ENCODE measurements at regions not wholly inside any gene's neighbourhood (a gene's known extent, or its start where the extent isn't known, plus 50 kb on each side); places are given as distances from the start of the nearest gene placed in this dataset.

GRCh38 chr19:30086916-30087315 lies 144.9 kb downstream of the URI1 start:
- intact Hi-C loops (cut with micrococcal nuclease): no loop called here
- CTCF ChIA-PET: no interaction called here
- no peak overlapping the region for H3K27ac Mint-ChIP-seq
- no peak overlapping the region for H3K4me3 Mint-ChIP-seq
- H3K9me3 Mint-ChIP-seq: no peaks in the 10 kb centered on the region
- no peaks in the 10 kb centered on the region for H3K27me3 Mint-ChIP-seq (ENCODE audit: low read depth)
- peaks cover 2% of the 10 kb centered on the region for H3K4me1 Mint-ChIP-seq (ENCODE audit: low read depth)
- no peak for DNase-seq
- no peaks in the 10 kb centered on the region for H3K36me3 Mint-ChIP-seq (ENCODE audit: low read depth)

- CTCF ChIA-PET: no interaction called here
- Mint-ChIP-seq H3K36me3 (ENCODE audit: low read depth) (no peaks in the 10 kb centered on the region), H3K9me3 (no peaks in the 10 kb centered on the region), H3K4me1 (ENCODE audit: low read depth) (peaks cover 2% of the 10 kb centered on the region), H3K27me3 (ENCODE audit: low read depth) (no peaks in the 10 kb centered on the region), H3K27ac (no peak overlapping the region), H3K4me3 (no peak overlapping the region)
- DNase-seq: no peak
- intact Hi-C loops (cut with micrococcal nuclease): no loop called here
Observed at GRCh38 chr19:30087381-30088138, 145.5 kb downstream of the URI1 start.

GRCh38 chr19:30088567-30088966 lies 146.5 kb downstream of the URI1 start:
- Mint-ChIP-seq H3K4me3 (no peak overlapping the region), H3K27ac (no peak overlapping the region), H3K9me3 (no peaks in the 10 kb centered on the region), H3K36me3 (ENCODE audit: low read depth) (no peaks in the 10 kb centered on the region), H3K4me1 (ENCODE audit: low read depth) (peaks cover 2% of the 10 kb centered on the region), H3K27me3 (ENCODE audit: low read depth) (no peaks in the 10 kb centered on the region)
- CTCF ChIA-PET: no interaction called here
- intact Hi-C loops (cut with micrococcal nuclease): no loop called here
- DNase-seq: no peak

- no peaks in the 10 kb centered on the region for H3K27me3 Mint-ChIP-seq (ENCODE audit: low read depth)
- intact Hi-C loops (cut with micrococcal nuclease): no loop called here
- no peaks in the 10 kb centered on the region for H3K9me3 Mint-ChIP-seq
- no peak for DNase-seq
- no peak overlapping the region for H3K27ac Mint-ChIP-seq
- no peak overlapping the region for H3K4me3 Mint-ChIP-seq
- CTCF ChIA-PET: no interaction called here
- no peaks in the 10 kb centered on the region for H3K36me3 Mint-ChIP-seq (ENCODE audit: low read depth)
- peaks cover 2% of the 10 kb centered on the region for H3K4me1 Mint-ChIP-seq (ENCODE audit: low read depth)
Observed at GRCh38 chr19:30089086-30089665, 147.1 kb downstream of the URI1 start.

GRCh38 chr19:30090476-30090875 lies 148.4 kb downstream of the URI1 start:
- H3K9me3 Mint-ChIP-seq: no peaks in the 10 kb centered on the region
- no peak for DNase-seq
- CTCF ChIA-PET: no interaction called here

GRCh38 chr19:30090963-30091362 lies 148.9 kb downstream of the URI1 start:
- CTCF ChIA-PET: no interaction called here
- H3K27me3 Mint-ChIP-seq (ENCODE audit: low read depth): no peaks in the 10 kb centered on the region
- DNase-seq: no peak
- intact Hi-C loops (cut with micrococcal nuclease): no loop called here
- no peak overlapping the region for H3K4me3 Mint-ChIP-seq
- H3K9me3 Mint-ChIP-seq: no peaks in the 10 kb centered on the region
- no peaks in the 10 kb centered on the region for H3K4me1 Mint-ChIP-seq (ENCODE audit: low read depth)
- no peaks in the 10 kb centered on the region for H3K36me3 Mint-ChIP-seq (ENCODE audit: low read depth)
- H3K27ac Mint-ChIP-seq: no peak overlapping the region

More at GRCh38 chr19:30090476-30090875, 148.4 kb downstream of the URI1 start:
- intact Hi-C loops (cut with micrococcal nuclease): no loop called here
- Mint-ChIP-seq H3K27me3 (ENCODE audit: low read depth) (no peaks in the 10 kb centered on the region), H3K4me1 (ENCODE audit: low read depth) (no peaks in the 10 kb centered on the region), H3K4me3 (no peak overlapping the region), H3K36me3 (ENCODE audit: low read depth) (no peaks in the 10 kb centered on the region), H3K27ac (no peak overlapping the region)

GRCh38 chr19:30091456-30091855 lies 149.4 kb downstream of the URI1 start:
- intact Hi-C loops (cut with micrococcal nuclease): no loop called here
- Mint-ChIP-seq H3K9me3 (no peaks in the 10 kb centered on the region), H3K27me3 (ENCODE audit: low read depth) (no peaks in the 10 kb centered on the region), H3K27ac (no peak overlapping the region), H3K36me3 (ENCODE audit: low read depth) (no peaks in the 10 kb centered on the region), H3K4me1 (ENCODE audit: low read depth) (no peaks in the 10 kb centered on the region), H3K4me3 (no peak overlapping the region)
- CTCF ChIA-PET: no interaction called here
- DNase-seq: no peak

- Mint-ChIP-seq H3K9me3 (no peaks in the 10 kb centered on the region), H3K27ac (no peak overlapping the region), H3K4me1 (ENCODE audit: low read depth) (no peaks in the 10 kb centered on the region), H3K36me3 (ENCODE audit: low read depth) (no peaks in the 10 kb centered on the region), H3K27me3 (ENCODE audit: low read depth) (no peaks in the 10 kb centered on the region), H3K4me3 (no peak overlapping the region)
- DNase-seq: no peak
- intact Hi-C loops (cut with micrococcal nuclease): no loop called here
- CTCF ChIA-PET: no interaction called here
Observed at GRCh38 chr19:30091856-30092255, 149.8 kb downstream of the URI1 start.

- intact Hi-C loops (cut with micrococcal nuclease): no loop called here
- Mint-ChIP-seq H3K27ac (no peak overlapping the region), H3K4me1 (ENCODE audit: low read depth) (no peaks in the 10 kb centered on the region), H3K4me3 (no peak overlapping the region), H3K27me3 (ENCODE audit: low read depth) (no peaks in the 10 kb centered on the region), H3K36me3 (ENCODE audit: low read depth) (no peaks in the 10 kb centered on the region), H3K9me3 (no peaks in the 10 kb centered on the region)
- DNase-seq: no peak
- CTCF ChIA-PET: interaction anchor here (0.6 kb wide), 1 partner anchor 35 kb away, joined by 5 read pairs; no protein-coding TSS in a partner anchor
Observed at GRCh38 chr19:30092721-30093569, 150.9 kb downstream of the URI1 start.

GRCh38 chr19:30093966-30094755 lies 152.1 kb downstream of the URI1 start:
- DNase-seq: no peak
- CTCF ChIA-PET: no interaction called here
- Mint-ChIP-seq H3K9me3 (no peaks in the 10 kb centered on the region), H3K36me3 (ENCODE audit: low read depth) (no peaks in the 10 kb centered on the region), H3K4me1 (ENCODE audit: low read depth) (no peaks in the 10 kb centered on the region), H3K27me3 (ENCODE audit: low read depth) (no peaks in the 10 kb centered on the region), H3K27ac (no peak overlapping the region), H3K4me3 (no peak overlapping the region)
- intact Hi-C loops (cut with micrococcal nuclease): no loop called here

- no peak overlapping the region for H3K27ac Mint-ChIP-seq
- DNase-seq: no peak
- H3K27me3 Mint-ChIP-seq (ENCODE audit: low read depth): no peaks in the 10 kb centered on the region
- intact Hi-C loops (cut with micrococcal nuclease): no loop called here
- no peaks in the 10 kb centered on the region for H3K9me3 Mint-ChIP-seq
- H3K4me3 Mint-ChIP-seq: no peak overlapping the region
- CTCF ChIA-PET: no interaction called here
- H3K36me3 Mint-ChIP-seq (ENCODE audit: low read depth): no peaks in the 10 kb centered on the region
- no peaks in the 10 kb centered on the region for H3K4me1 Mint-ChIP-seq (ENCODE audit: low read depth)
Observed at GRCh38 chr19:30094756-30095140, 152.7 kb downstream of the URI1 start.

GRCh38 chr19:30095171-30095570 lies 153.1 kb downstream of the URI1 start:
- Mint-ChIP-seq H3K9me3 (no peaks in the 10 kb centered on the region), H3K27ac (no peak overlapping the region), H3K4me1 (ENCODE audit: low read depth) (no peaks in the 10 kb centered on the region), H3K4me3 (no peak overlapping the region), H3K36me3 (ENCODE audit: low read depth) (no peaks in the 10 kb centered on the region), H3K27me3 (ENCODE audit: low read depth) (no peaks in the 10 kb centered on the region)
- CTCF ChIA-PET: no interaction called here
- intact Hi-C loops (cut with micrococcal nuclease): no loop called here
- no peak for DNase-seq
